AG08396 (cell line): ENCODE measurements at regions not wholly inside any gene's neighbourhood (a gene's known extent, or its start where the extent isn't known, plus 50 kb on each side); places are given as distances from the start of the nearest gene placed in this dataset.
A peak's percentile ranks its signal among the peaks of the same experiment; 100 is the strongest.
"Not testable (repeated sequence)": the region's sequence is repeated elsewhere in the genome, so short reads cannot be mapped to it uniquely, and the experiment has no call there.

Experiments used
- DNase-seq: peaks from one replicate; pipeline ENCODE4 v3.0.0; 2012; ENCODE audit warnings: low spot score, mixed read lengths

GRCh38 chr12:28023156-28023887 is 50.8 kb upstream of the PTHLH start:
- peak; percentile 21 for DNase-seq

GRCh38 chr12:28024231-28024995 is 51.9 kb upstream of the PTHLH start:
- DNase-seq = peak; percentile 26

GRCh38 chr12:28025821-28026505 is 53.4 kb upstream of the PTHLH start:
- no peak for DNase-seq

GRCh38 chr12:28026701-28027100 is 54.2 kb upstream of the PTHLH start:
- no peak for DNase-seq

- no peak for DNase-seq
Measured at GRCh38 chr12:28027328-28027727, 54.8 kb upstream of the PTHLH start.

- DNase-seq = no peak
Measured at GRCh38 chr12:28027947-28028724, 55.6 kb upstream of the PTHLH start.

GRCh38 chr12:28032811-28033537 is 60.4 kb upstream of the PTHLH start:
- no peak for DNase-seq

GRCh38 chr12:28033538-28033915 is 61.0 kb upstream of the PTHLH start:
- DNase-seq = no peak

GRCh38 chr12:28034271-28034670 is 61.7 kb upstream of the PTHLH start:
- no peak for DNase-seq

- DNase-seq = no peak
Measured at GRCh38 chr12:28035500-28035899, 63.0 kb upstream of the PTHLH start.

GRCh38 chr12:28036940-28037339 is 64.4 kb upstream of the PTHLH start:
- no peak for DNase-seq

- no peak for DNase-seq
Measured at GRCh38 chr12:28040246-28040645, 67.7 kb upstream of the PTHLH start.

- not testable (repeated sequence) for DNase-seq
Measured at GRCh38 chr12:28046600-28046999, 74.1 kb upstream of the PTHLH start.

GRCh38 chr12:28050606-28051005 is 78.1 kb upstream of the PTHLH start:
- DNase-seq = no peak

GRCh38 chr12:28051516-28052354 is 79.2 kb upstream of the PTHLH start:
- DNase-seq = no peak

GRCh38 chr12:28053564-28053963 is 81.0 kb upstream of the PTHLH start:
- no peak for DNase-seq

- DNase-seq = no peak
Measured at GRCh38 chr12:28054583-28054982, 82.0 kb upstream of the PTHLH start.

GRCh38 chr12:28057856-28058615 is 85.5 kb upstream of the PTHLH start:
- no peak for DNase-seq

GRCh38 chr12:28059220-28059619 is 86.7 kb upstream of the PTHLH start:
- DNase-seq = no peak

- no peak for DNase-seq
Measured at GRCh38 chr12:28059668-28060067, 87.1 kb upstream of the PTHLH start.
